DMS 273 (cell line): ENCODE measurements at regions not wholly inside any gene's neighbourhood (a gene's known extent, or its start where the extent isn't known, plus 50 kb on each side); places are given as distances from the start of the nearest gene placed in this dataset.
A peak's percentile ranks its signal among the peaks of the same experiment; 100 is the strongest.

Experiments
- DNase-seq: peaks from one replicate; lab custom pipeline; 2025; ENCODE audit not compliant: unreplicated experiment; lab: John Stamatoyannopoulos, UW

- no peak for DNase-seq
These were observed 1187.6 kb downstream of the SI start for GRCh38 chr3:163890661-163891060.

- no peak for DNase-seq
These were observed 1199.1 kb downstream of the SI start for GRCh38 chr3:163879172-163879571.

DNA sequence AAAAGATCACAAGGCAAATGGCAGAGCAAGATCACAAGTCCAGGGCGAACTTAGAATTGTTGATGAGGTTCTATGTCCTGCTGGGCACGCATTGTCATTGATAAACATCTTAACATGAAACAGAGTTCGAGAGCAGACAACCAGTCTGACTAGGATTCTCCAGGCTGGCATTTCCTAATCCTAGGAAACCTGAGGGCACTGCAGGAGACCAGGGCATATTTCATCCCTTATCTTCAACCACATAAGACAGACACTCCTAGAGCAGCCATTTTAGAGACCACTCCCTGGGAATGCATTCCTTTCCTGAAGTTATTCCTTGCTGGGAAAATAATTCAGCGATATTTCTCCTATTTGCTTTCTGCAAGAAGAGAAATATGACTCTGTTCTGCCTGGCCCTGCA is 1199.9 kb downstream of the SI start:
- DNase-seq: peak; percentile 15

DNA sequence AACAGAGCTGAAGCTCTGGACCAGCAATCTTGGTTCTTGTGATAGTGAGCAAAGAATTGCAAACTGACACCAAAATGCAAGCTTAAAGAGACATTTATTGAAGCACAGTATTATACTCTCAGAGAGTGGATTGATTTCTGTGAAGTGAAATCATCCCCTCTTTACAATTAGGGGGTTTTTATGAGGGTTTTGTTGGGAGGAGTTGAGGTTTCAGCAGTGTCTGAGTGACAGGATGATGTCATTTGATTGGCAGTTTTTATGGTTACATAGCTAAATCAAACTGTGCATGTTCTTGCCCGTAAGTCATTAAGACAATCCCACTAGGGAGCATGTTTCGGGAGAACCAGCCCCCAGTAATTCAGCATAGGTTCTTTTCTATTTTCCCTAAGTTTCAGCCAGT is 1200.5 kb downstream of the SI start:
- DNase-seq: no peak

GRCh38 chr3:163863146-163863545 is 1215.2 kb downstream of the SI start:
- DNase-seq: no peak

GRCh38 chr3:163852233-163852632 is 1226.1 kb downstream of the SI start:
- no peak for DNase-seq

GRCh38 chr3:163838769-163839168 is 1239.5 kb downstream of the SI start:
- DNase-seq: no peak

GRCh38 chr3:163832547-163832946 is 1245.7 kb downstream of the SI start:
- DNase-seq: no peak

DNA sequence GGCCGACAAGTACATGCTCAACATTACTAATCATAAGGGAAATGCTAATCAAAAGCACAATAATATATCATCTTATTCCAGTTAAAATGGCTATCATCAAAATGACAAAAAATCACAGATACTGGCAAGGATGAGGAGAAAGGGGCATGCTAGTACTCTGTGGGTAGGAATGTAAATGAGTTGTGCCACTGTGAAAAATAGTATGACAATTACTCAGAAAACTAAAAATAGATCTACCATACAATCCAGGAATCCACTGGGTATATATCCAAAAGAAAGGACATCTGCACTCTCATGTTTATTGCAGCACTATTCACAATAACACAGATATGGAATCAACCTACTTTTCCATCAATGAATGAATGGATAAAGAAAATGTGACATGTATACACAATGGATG is 1256.5 kb downstream of the SI start:
- DNase-seq: no peak

DNA sequence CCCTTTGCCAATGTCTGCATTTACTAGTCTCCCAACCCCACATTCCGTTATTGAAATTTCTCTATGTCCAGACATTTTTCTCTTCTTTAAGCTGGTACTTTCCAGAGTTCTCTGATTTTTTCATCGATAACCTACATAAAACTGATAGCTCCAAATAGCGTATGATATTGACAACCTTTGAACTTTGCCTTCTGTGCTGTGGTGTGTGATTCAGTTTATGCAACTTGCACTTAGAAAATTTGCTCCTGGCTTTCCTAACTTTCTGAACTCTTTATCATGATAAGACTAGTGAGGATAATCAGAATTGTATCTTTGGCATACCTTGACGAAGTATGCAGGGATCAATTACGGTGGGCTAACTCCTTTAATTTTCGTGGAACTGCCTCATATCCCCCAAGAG is 1261.3 kb downstream of the SI start:
- no peak for DNase-seq

- DNase-seq: no peak
These were observed 1264.4 kb downstream of the SI start for GRCh38 chr3:163813935-163814334.

- no peak for DNase-seq
These were observed 1266.3 kb downstream of the SI start for GRCh38 chr3:163812006-163812405.

- no peak for DNase-seq
These were observed 1268.7 kb downstream of the SI start for GRCh38 chr3:163809540-163809993.

DNA sequence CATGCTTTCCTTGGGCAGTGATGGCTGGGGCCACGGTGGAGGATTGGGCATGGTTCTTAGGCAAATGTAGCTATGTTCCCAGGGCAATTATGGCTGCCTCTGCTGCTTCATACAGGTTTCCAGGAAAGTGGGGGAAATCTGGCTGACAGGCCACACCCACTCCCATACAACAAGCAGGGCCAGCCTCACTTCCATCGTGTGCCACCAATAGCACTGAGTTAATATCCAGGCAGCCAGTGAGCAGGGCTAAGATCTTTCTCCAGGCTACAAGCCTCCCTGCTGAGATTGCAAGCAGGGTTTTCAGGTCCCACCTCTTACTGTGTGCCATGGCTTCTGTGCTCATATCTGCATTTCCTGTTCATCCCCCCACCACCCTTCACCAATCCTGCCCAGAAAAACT is 1291.9 kb downstream of the SI start:
- DNase-seq: no peak

GRCh38 chr3:163785693-163786092 is 1292.6 kb downstream of the SI start:
- DNase-seq: peak; percentile 30

- no peak for DNase-seq
These were observed 1298.6 kb downstream of the SI start for GRCh38 chr3:163779396-163780344.

- DNase-seq: no peak
These were observed 1301.6 kb downstream of the SI start for GRCh38 chr3:163776743-163777142.

DNA sequence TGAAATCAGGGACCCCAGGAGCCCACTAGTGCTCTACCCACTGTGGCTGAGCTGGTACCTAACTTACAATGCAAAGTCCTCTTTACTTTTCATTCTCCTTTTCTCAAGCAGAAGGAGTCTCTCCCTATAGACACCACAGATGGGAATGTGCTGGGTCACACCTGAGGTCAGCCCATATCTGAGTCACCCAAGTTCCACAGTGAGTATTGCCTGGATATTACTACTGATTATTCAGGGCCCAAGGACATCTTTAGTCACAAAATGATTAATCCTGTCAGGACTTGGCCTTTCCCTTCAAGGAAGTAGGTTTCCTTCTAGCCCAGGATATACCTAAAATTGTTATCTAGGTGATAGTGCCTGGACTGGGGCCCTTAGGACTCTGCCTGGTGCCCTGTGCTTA is 1305.2 kb downstream of the SI start:
- no peak for DNase-seq

DNA sequence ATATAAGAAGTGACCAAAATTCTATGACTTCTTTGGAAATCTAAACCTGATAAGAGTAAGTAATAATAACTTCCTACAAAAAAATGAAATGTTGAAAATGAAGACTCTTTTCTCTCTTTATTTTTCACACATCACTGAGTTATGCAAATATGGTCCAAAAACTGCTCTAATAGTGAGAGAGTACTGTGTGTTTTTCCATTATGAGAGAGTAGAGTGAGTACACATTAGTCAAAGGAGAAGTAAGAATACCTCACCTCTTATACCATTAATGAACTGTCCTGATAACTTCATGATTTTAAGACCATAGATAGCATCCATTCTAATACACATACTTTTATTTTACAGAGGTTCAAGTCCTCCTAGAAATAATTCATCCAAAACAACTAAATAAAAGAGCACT is 1310.2 kb downstream of the SI start:
- no peak for DNase-seq

- DNase-seq: no peak
These were observed 1312.2 kb downstream of the SI start for GRCh38 chr3:163766112-163766511.

- DNase-seq: no peak
These were observed 1325.3 kb downstream of the SI start for GRCh38 chr3:163753033-163753432.

DNA sequence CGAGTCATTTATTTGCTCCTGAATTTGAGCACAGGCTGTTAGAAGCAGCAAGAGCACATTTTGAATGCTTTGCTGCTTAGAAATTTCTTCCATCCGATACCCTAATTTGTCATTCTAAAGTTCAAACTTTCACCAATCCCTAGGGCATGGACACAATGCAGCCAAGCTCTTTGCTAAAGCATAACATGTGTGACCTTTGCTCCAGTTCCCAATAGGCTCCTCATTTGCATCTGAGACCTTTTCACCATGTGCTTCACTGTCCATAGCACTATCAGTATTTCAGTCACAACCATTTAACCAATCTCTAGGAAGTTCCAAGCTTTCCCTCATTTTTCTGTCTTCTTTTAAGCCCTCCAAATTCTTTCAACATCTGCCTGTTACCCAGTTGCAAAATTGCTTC is 1333.1 kb downstream of the SI start:
- no peak for DNase-seq

DNA sequence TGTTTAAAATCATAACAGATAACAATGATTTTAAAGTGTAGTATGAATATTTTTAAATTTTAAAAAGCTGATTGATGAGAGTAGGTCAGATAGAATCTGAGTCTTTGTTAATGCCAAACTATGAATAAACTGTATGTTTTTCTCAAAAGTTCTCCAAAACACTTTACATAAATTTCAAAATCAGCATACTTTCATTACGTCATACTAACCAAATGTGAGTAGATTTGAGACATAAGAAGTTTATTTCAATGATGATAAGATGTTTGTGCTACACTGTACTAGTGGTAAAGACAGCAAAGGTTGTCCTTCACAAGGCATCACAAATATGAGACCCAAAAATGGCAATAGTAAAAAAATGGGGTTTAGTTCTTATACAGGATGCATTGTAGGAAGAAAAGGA is 1342.9 kb downstream of the SI start:
- DNase-seq: no peak
